Neural crest cell (in vitro differentiated cells): ENCODE measurements at regions not wholly inside any gene's neighbourhood (a gene's known extent, or its start where the extent isn't known, plus 50 kb on each side); places are given as distances from the start of the nearest gene placed in this dataset.

Experiments used
- DNase-seq: peaks from one replicate; pipeline ENCODE4 v3.0.0; 2021; ENCODE audit warnings: low read depth, mixed read lengths, low spot score
- H3K27ac Mint-ChIP-seq: one replicate; pipeline ENCODE4 v1.8.0; 2021; ENCODE audit warnings: mild to moderate bottlenecking, mixed read lengths; ENCODE audit not compliant: unreplicated experiment
- H3K27me3 Mint-ChIP-seq: 2 replicates; pipeline ENCODE4 v1.8.0; 2021; ENCODE audit warnings: low read depth, mild to moderate bottlenecking, mixed read lengths
- H3K36me3 Mint-ChIP-seq: 2 replicates; pipeline ENCODE4 v1.8.0; 2021; ENCODE audit warnings: low read depth, mild to moderate bottlenecking, mixed read lengths
- H3K4me1 Mint-ChIP-seq: 2 replicates; pipeline ENCODE4 v1.8.0; 2021; ENCODE audit warnings: mixed read lengths
- H3K4me3 Mint-ChIP-seq: one replicate; pipeline ENCODE4 v1.8.0; 2021; ENCODE audit warnings: mild to moderate bottlenecking, mixed read lengths
- H3K9me3 Mint-ChIP-seq: 2 replicates; pipeline ENCODE4 v1.8.0; 2021; ENCODE audit warnings: mixed read lengths
- TF ChIP-seq, protein P1 (sequence below): fragments of 200-600 bp; sonication (generic); conservative IDR thresholded peaks from 2 replicates; pipeline ENCODE4 v1.5.0; 2021; ENCODE audit warnings: antibody characterized with exemption, mild to moderate bottlenecking

DNA sequence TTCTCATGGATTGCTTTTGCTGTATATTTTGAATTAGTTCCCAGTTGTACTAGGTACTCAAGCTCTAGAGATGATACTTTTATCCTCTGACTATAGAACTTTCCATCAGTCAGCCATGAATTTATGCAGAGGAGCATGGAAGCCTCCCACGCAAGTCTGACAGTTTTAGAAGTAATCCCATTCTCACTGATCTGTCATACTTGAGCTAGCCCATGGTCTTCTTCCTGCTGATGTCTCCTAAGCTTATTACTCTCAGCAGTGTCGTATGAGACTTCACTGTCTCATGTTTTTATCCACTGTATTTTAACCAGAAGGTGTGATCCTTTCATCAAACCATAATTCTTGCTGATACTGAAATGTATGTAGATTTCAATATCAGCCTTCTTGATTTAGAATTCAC, 715.2 kb upstream of the MARCKS start:
- no peaks in the 10 kb centered on the region for H3K9me3 Mint-ChIP-seq
- H3K36me3 Mint-ChIP-seq, result no peaks in the 10 kb centered on the region
- H3K27ac Mint-ChIP-seq, result no peak overlapping the region
- DNase-seq, result no peak
- no peaks in the 10 kb centered on the region for H3K27me3 Mint-ChIP-seq
- TF ChIP-seq, protein P1, sequence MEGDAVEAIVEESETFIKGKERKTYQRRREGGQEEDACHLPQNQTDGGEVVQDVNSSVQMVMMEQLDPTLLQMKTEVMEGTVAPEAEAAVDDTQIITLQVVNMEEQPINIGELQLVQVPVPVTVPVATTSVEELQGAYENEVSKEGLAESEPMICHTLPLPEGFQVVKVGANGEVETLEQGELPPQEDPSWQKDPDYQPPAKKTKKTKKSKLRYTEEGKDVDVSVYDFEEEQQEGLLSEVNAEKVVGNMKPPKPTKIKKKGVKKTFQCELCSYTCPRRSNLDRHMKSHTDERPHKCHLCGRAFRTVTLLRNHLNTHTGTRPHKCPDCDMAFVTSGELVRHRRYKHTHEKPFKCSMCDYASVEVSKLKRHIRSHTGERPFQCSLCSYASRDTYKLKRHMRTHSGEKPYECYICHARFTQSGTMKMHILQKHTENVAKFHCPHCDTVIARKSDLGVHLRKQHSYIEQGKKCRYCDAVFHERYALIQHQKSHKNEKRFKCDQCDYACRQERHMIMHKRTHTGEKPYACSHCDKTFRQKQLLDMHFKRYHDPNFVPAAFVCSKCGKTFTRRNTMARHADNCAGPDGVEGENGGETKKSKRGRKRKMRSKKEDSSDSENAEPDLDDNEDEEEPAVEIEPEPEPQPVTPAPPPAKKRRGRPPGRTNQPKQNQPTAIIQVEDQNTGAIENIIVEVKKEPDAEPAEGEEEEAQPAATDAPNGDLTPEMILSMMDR, result no peak
- H3K4me3 Mint-ChIP-seq, result no peak overlapping the region
- peaks cover 6% of the 10 kb centered on the region for H3K4me1 Mint-ChIP-seq

DNA sequence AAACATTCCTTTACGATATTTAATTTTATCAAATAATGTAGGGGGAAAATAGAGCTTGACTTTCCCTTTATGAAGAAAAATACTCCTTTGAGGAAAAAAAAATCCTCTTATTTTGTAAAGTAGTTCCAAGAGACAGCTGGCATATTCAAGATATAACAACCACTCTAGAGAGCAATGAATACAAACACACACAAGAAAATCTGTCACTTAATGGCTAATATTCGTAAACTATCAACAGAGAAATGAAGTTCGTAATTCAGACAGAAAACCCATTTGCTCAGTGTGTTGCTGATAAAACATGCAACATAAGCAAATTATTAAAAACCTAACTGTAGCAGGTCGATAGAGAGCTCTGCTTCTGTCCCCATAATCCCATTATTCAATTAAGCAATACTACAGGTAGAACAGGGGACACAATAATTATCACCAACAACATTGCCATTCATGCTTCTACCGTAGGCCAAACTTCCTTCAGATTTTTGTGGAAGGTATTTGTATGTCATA, 714.4 kb upstream of the MARCKS start:
- DNase-seq, result no peak
- H3K27ac Mint-ChIP-seq, result no peak overlapping the region
- no peaks in the 10 kb centered on the region for H3K9me3 Mint-ChIP-seq
- H3K4me1 Mint-ChIP-seq, result peaks cover 14% of the 10 kb centered on the region
- no peaks in the 10 kb centered on the region for H3K27me3 Mint-ChIP-seq
- no peaks in the 10 kb centered on the region for H3K36me3 Mint-ChIP-seq
- TF ChIP-seq, protein P1, result no peak
- H3K4me3 Mint-ChIP-seq, result no peak overlapping the region

DNA sequence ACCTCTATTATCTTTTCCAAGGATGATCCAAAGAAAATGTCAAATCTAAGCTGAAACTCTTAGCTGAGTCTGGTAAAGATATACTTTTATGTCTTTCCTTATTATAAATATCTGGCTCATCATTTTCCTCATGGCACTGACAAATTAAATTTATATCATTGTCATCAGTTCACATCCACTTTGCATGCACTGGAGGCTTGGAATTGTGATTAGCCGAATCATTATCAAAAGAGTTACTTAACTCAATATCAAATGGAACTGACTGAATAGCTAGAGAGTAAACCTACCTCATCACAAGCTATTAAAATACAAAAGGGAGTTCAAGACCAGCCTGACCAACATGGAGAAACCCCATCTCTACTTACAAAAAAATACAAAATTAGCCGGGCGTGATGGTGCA, 713.9 kb upstream of the MARCKS start:
- H3K27ac Mint-ChIP-seq, result no peak overlapping the region
- H3K4me3 Mint-ChIP-seq, result no peak overlapping the region
- DNase-seq, result no peak
- TF ChIP-seq, protein P1, result no peak
- H3K27me3 Mint-ChIP-seq, result no peaks in the 10 kb centered on the region
- no peaks in the 10 kb centered on the region for H3K36me3 Mint-ChIP-seq
- H3K4me1 Mint-ChIP-seq, result peaks cover 18% of the 10 kb centered on the region
- no peaks in the 10 kb centered on the region for H3K9me3 Mint-ChIP-seq

DNA sequence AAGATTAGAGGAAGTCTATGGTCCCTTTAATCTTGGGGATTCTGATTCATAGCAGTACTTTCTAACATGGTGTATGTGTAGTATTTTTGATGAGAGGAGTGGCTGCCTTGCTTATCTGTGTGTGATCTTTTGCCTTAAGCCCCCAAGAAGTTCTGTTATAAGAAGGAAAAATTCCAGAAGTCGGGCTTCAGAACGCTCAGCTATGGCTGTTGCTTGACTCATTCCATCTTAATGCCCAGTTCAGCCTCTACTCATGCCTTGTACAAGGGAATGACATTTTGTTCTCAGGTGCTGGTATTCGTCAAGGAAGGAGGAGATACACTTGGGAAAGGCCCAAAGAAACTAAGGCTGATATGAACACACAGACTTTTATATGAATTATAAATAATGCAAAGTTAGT, 713.0 kb upstream of the MARCKS start:
- Mint-ChIP-seq H3K9me3 (peaks cover 2% of the 10 kb centered on the region), H3K4me3 (no peak overlapping the region), H3K27me3 (no peaks in the 10 kb centered on the region), H3K4me1 (peaks cover 21% of the 10 kb centered on the region), H3K36me3 (peaks cover 2% of the 10 kb centered on the region), H3K27ac (peak overlapping the region; percentile 37)
- DNase-seq, result no peak
- TF ChIP-seq, protein P1, result no peak

DNA sequence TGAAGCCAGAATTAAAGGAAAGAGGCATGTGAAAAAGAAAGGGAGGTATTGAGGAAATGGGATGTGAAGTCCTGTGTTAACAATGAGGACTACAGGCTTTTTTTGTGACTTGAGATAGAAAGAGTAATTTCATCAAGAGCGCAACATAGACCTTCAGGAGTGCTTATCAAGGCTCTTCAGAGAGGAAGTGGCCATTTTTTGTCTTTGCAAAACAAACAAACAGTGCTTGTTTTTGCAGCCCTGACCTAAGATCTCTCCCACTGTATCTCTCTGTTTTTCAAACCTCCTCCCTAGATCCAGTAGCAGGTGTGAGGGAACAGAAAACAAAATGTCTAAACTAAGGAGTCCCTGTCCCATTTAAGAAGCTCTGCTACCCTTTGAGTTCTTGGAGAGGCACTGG, 710.3 kb upstream of the MARCKS start:
- Mint-ChIP-seq H3K4me3 (no peak overlapping the region), H3K27ac (peak overlapping the region; percentile 29), H3K9me3 (peaks cover 13% of the 10 kb centered on the region), H3K4me1 (peaks cover 25% of the 10 kb centered on the region), H3K36me3 (peaks cover 12% of the 10 kb centered on the region), H3K27me3 (no peaks in the 10 kb centered on the region)
- no peak for DNase-seq
- TF ChIP-seq, protein P1, result no peak

DNA sequence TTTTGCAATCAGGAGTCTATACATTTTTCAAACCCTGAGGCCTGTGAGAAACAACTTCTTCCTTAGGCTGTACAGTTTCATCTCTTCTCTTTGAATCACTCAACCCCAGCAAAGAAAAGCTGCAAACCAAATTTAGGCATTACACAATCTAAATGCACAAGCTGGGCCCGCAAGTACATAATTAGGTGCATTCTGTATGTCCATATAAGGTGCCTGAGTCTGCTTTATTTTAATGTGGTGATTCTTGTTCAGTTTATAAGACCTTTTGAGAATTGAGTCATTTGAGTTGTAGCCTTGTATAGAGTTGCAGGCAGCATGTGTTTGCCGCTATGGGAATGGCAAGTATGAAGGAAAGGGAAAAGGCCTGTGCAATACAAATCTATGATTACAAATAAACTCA, 709.6 kb upstream of the MARCKS start:
- Mint-ChIP-seq H3K9me3 (peaks cover 16% of the 10 kb centered on the region), H3K4me3 (no peak overlapping the region), H3K27me3 (no peaks in the 10 kb centered on the region), H3K4me1 (peaks cover 25% of the 10 kb centered on the region), H3K27ac (no peak overlapping the region), H3K36me3 (peaks cover 15% of the 10 kb centered on the region)
- TF ChIP-seq, protein P1, result no peak
- no peak for DNase-seq
